GM19395 (cell line): ENCODE measurements at regions not wholly inside any gene's neighbourhood (a gene's known extent, or its start where the extent isn't known, plus 50 kb on each side); places are given as distances from the start of the nearest gene placed in this dataset.

Experiments
- ATAC-seq: cut with Tn5 transposase; IDR thresholded peaks from one replicate; pipeline ENCODE4 v1.9.1; 2021; ENCODE audit warnings: mild to moderate bottlenecking, moderate library complexity; ENCODE audit not compliant: unreplicated experiment

- no peak for ATAC-seq
Observed at GRCh38 chr10:83636826-83637225, 502.5 kb upstream of the GHITM start.

GRCh38 chr10:83647526-83647925 is 491.8 kb upstream of the GHITM start:
- ATAC-seq, result no peak

- no peak for ATAC-seq
Observed at GRCh38 chr10:83648201-83648600, 491.1 kb upstream of the GHITM start.

DNA sequence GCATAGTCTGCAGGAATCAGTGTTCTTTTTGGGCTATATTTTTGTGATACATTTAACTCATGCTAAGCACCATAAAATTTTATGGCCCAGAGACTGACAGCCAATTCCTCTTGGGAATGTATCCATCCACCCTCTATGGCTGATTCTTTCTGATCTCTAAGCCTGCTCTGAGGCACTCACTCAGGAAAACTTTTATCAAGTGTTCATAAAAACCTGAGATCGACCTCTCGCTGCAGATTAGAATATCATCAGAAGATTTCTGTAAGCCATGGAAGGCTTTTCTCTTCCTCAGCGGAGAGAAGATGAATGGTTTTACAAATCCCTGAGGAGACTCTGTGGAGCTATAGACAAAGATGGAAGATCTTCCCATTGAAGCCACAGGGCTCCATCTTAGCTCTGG is 489.8 kb upstream of the GHITM start:
- no peak for ATAC-seq

- no peak for ATAC-seq
Observed at GRCh38 chr10:83654689-83655088, 484.6 kb upstream of the GHITM start.

DNA sequence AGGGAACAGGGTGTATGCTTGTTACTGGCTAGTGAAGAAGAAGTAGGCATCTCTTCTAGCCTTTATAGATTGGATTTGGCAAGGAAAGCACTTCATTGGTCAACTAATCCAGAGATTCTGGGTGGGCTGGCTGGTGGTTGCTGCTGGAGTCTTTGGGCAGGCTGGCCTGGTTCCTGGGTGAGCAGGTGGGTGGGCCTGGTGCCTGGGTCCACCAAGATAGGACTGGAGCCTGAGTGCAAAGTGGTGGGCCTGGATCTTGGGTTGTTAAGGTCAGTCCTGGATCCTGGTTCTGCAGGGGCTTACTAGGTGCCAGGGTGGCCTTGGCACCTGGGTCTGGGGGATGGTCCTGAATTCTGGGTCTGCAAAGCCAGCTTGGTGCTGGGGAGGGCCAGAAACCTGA is 482.4 kb upstream of the GHITM start:
- ATAC-seq, result no peak

- ATAC-seq, result no peak
Observed at GRCh38 chr10:83657487-83657886, 481.8 kb upstream of the GHITM start.

DNA sequence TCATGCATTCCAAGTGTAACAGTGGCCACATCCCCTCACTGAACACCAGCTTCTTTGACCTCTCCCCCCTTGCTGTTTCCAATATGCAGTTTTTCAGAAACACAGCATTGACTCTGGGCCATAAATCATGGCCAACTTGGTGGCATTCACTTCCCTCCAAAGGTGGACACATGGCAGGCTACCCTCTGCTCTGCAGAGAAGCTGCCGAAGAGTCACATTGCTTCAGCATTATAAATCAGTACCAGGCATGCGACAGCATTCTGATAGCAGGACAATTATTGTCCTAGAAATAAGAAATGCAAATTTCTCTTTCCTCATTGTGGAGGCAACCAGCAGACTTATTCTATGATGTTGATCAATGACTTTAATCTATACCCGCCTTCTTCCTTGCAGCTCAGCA is 475.4 kb upstream of the GHITM start:
- ATAC-seq, result no peak

GRCh38 chr10:83666762-83667161 is 472.5 kb upstream of the GHITM start:
- no peak for ATAC-seq

- no peak for ATAC-seq
Observed at GRCh38 chr10:83667594-83667993, 471.7 kb upstream of the GHITM start.

- ATAC-seq, result no peak
Observed at GRCh38 chr10:83673316-83673715, 466.0 kb upstream of the GHITM start.

GRCh38 chr10:83677795-83678194 is 461.5 kb upstream of the GHITM start:
- ATAC-seq, result no peak

DNA sequence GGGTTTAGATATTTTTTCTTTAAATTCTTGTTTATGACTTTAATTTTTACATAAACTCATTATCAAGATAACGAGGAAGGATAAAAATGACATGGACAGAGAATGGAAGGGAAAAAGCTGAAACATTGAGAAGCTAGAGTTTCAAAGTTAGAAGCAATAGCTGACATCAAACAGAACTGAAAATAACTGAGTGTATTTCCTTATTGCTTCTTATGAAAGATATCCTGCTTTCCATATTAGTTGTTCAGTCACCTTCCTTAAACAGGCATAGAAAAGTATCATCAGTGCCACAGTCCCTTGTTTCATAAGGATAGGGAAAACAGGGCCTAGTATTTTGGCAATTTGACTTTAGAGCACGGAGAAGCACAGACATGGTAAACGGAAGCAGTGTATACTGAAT is 460.5 kb upstream of the GHITM start:
- ATAC-seq, result peak; percentile 23

GRCh38 chr10:83680470-83680891 is 458.8 kb upstream of the GHITM start:
- peak; percentile 98 for ATAC-seq

GRCh38 chr10:83682414-83682813 is 456.9 kb upstream of the GHITM start:
- ATAC-seq, result no peak

GRCh38 chr10:83685458-83685857 is 453.9 kb upstream of the GHITM start:
- ATAC-seq, result no peak

DNA sequence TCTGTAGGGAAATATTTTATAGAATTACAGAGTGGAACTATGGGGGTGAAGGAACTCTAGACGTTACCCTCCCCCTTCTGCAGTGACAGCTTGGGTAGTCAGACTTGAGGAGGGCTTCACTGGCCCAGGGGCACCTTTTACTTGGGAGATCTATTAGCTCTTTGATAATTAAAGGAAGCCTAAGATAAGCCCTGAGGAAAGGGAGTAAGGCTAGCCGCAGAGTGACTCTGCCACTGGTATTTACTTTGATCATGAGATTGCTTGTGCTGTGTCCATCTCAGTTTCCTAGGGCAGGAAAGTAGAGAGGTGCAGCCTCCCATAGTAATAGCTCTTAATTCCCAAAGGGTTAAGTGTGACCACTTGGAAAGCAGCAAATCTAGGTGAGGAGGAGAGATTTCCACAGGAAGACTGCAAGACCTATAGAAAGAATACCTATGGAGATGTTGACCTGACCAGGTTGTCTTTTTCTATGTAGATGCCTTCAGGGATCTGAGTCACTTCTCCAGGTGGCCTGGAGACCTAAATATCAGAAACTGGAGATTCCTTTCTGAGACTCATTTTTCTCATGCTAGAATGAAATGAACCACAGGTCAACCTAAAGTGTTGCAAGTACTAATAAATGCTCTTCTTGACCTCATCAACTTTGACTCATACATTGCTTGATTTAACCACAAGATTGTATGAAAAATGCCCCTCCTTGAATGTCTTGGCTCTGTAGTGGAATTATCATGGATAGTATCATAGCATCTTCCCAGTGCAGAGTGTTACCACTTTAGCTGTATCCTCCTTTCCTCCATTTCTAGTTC is 447.3 kb upstream of the GHITM start:
- no peak for ATAC-seq

GRCh38 chr10:83698899-83699298 is 440.4 kb upstream of the GHITM start:
- no peak for ATAC-seq

- ATAC-seq, result no peak
Observed at GRCh38 chr10:83701799-83702198, 437.5 kb upstream of the GHITM start.

DNA sequence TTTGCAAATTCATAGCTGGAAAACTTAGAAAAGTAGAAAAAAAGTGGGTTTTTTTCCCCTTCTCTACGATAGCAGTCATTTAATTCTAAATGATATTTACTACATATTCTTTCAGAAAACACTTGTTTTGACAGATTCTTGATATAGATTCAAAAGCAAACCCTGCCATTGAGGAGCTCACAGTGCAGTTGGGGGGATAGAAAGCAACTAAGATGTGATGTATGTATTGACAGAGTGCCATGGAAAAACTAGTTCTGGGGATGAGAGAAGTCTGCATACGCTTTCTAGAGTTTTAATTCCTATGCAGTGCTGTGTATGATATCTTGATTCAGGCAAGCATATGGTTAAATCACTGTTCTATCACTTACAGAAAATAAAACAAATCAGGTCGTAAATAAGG is 436.6 kb upstream of the GHITM start:
- ATAC-seq, result no peak

- ATAC-seq, result no peak
Observed at GRCh38 chr10:83706120-83706519, 433.2 kb upstream of the GHITM start.

DNA sequence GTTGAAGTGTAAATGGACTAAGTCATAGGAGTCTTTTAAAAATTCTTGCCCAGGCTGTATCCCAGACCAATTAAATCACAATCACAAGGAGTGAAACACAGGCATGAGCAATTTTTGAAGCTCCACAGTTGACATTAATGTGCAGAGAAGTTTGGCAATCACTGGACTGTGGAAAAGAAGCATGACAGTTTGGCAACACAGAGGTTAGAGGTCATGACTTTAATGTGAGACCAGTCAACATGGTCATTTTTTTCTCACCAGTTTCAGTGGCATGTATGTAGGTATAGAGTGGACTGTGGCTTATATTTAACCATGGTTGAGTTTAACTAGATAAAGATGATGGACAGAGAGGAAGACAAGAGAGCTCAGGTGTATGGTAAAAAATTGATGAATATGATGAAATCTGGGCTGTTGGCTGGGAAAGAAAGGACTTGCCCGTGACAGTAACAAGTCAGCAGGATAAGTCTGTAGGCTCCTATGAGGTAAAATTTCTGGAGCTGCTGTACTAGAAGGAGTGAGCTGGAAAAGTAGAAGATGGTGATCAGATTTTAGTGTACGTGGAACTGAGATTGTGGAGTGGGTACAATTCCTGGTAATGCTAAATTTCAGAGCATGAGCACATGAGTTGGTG is 432.2 kb upstream of the GHITM start:
- ATAC-seq, result no peak

GRCh38 chr10:83713423-83713822 is 425.9 kb upstream of the GHITM start:
- ATAC-seq, result no peak
